HG03558 (cell line): ENCODE measurements at regions not wholly inside any gene's neighbourhood (a gene's known extent, or its start where the extent isn't known, plus 50 kb on each side); places are given as distances from the start of the nearest gene placed in this dataset.
"Not testable (repeated sequence)": the region's sequence is repeated elsewhere in the genome, so short reads cannot be mapped to it uniquely, and the experiment has no call there.

ENCODE experiments used
- ATAC-seq: cut with Tn5 transposase; IDR thresholded peaks from one replicate; pipeline ENCODE4 v1.9.1; 2021; ENCODE audit warnings: moderate number of reproducible peaks; ENCODE audit not compliant: unreplicated experiment; ENCODE audit errors: extremely low read depth

- not testable (repeated sequence) for ATAC-seq
These were observed 114.4 kb upstream of the GNAI1 start for GRCh38 chr7:80020277-80020676.

- not testable (repeated sequence) for ATAC-seq
These were observed 114.8 kb upstream of the GNAI1 start for GRCh38 chr7:80019809-80020207.

- peak; percentile 78 for ATAC-seq
These were observed 115.5 kb upstream of the GNAI1 start for GRCh38 chr7:80018941-80019808.

- no peak for ATAC-seq
These were observed 117.4 kb upstream of the GNAI1 start for GRCh38 chr7:80017101-80017698.

GRCh38 chr7:80014511-80014910 lies 120.1 kb upstream of the GNAI1 start:
- ATAC-seq, result no peak

GRCh38 chr7:80008039-80008438 lies 126.6 kb upstream of the GNAI1 start:
- no peak for ATAC-seq

GRCh38 chr7:80002865-80003264 lies 131.8 kb upstream of the GNAI1 start:
- no peak for ATAC-seq

GRCh38 chr7:79998363-79998762 lies 136.3 kb upstream of the GNAI1 start:
- ATAC-seq, result no peak

GRCh38 chr7:79997345-79997744 lies 137.3 kb upstream of the GNAI1 start:
- ATAC-seq, result no peak

GRCh38 chr7:79995741-79996140 lies 138.9 kb upstream of the GNAI1 start:
- not testable (repeated sequence) for ATAC-seq

- no peak for ATAC-seq
These were observed 146.0 kb upstream of the GNAI1 start for GRCh38 chr7:79988653-79989052.

- ATAC-seq, result no peak
These were observed 150.4 kb upstream of the GNAI1 start for GRCh38 chr7:79984210-79984609.

GRCh38 chr7:79982141-79982770 lies 152.4 kb upstream of the GNAI1 start:
- ATAC-seq, result no peak

- no peak for ATAC-seq
These were observed 154.3 kb upstream of the GNAI1 start for GRCh38 chr7:79980376-79980775.

GRCh38 chr7:79979437-79979836 lies 155.2 kb upstream of the GNAI1 start:
- ATAC-seq, result no peak

GRCh38 chr7:79977481-79977880 lies 157.2 kb upstream of the GNAI1 start:
- ATAC-seq, result no peak

- not testable (repeated sequence) for ATAC-seq
These were observed 158.0 kb upstream of the GNAI1 start for GRCh38 chr7:79976711-79977020.

GRCh38 chr7:79975986-79976710 lies 158.5 kb upstream of the GNAI1 start:
- not testable (repeated sequence) for ATAC-seq

GRCh38 chr7:79973455-79973854 lies 161.2 kb upstream of the GNAI1 start:
- no peak for ATAC-seq

GRCh38 chr7:79971058-79971457 lies 163.6 kb upstream of the GNAI1 start:
- ATAC-seq, result no peak

GRCh38 chr7:79968894-79969293 lies 165.7 kb upstream of the GNAI1 start:
- no peak for ATAC-seq
